OCI-LY3 (cell line): ENCODE measurements at regions not wholly inside any gene's neighbourhood (a gene's known extent, or its start where the extent isn't known, plus 50 kb on each side); places are given as distances from the start of the nearest gene placed in this dataset.

Experiments
- EZH2phosphoT487 ChIP-seq: fragments of 200-600 bp; shearing (Covaris generic); IDR thresholded peaks from 2 replicates; pipeline ENCODE4 v1.6.1; 2018; ENCODE audit warnings: antibody characterized with exemption, mixed run types, low read depth
- TF ChIP-seq, protein P1 (sequence below): fragments of 200-600, 300-600 bp; sonication (generic); IDR thresholded peaks from 2 replicates; pipeline ENCODE4 v1.5.1; 2014; ENCODE audit warnings: antibody characterized with exemption, low read length, low read depth

DNA sequence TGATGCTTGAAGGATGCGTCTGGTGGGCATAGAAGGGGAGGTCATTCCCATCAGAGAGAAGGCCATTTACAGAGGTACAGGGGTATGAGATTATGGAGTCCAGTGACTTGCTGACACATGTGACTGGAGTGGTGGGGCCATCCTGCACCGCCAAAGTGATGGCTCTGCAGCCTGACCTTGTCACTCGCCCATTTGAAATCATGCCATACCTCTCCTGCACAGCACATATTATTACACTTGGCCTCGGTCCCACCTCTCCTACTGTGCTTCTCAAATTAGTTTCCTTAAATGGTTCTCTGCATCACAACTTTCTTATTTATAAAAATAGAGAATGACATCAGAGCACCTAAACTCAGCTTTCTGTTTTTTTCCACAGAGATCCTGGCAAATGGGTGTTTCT lies 60.7 kb upstream of the HAND2 start:
- TF ChIP-seq, protein P1, sequence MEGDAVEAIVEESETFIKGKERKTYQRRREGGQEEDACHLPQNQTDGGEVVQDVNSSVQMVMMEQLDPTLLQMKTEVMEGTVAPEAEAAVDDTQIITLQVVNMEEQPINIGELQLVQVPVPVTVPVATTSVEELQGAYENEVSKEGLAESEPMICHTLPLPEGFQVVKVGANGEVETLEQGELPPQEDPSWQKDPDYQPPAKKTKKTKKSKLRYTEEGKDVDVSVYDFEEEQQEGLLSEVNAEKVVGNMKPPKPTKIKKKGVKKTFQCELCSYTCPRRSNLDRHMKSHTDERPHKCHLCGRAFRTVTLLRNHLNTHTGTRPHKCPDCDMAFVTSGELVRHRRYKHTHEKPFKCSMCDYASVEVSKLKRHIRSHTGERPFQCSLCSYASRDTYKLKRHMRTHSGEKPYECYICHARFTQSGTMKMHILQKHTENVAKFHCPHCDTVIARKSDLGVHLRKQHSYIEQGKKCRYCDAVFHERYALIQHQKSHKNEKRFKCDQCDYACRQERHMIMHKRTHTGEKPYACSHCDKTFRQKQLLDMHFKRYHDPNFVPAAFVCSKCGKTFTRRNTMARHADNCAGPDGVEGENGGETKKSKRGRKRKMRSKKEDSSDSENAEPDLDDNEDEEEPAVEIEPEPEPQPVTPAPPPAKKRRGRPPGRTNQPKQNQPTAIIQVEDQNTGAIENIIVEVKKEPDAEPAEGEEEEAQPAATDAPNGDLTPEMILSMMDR, result no peak
- no peak for TF ChIP-seq EZH2phosphoT487
